ENCODE measurements at regions not wholly inside any gene's neighbourhood (a gene's known extent, or its start where the extent isn't known, plus 50 kb on each side); places are given as distances from the start of the nearest gene placed in this dataset.

DNA sequence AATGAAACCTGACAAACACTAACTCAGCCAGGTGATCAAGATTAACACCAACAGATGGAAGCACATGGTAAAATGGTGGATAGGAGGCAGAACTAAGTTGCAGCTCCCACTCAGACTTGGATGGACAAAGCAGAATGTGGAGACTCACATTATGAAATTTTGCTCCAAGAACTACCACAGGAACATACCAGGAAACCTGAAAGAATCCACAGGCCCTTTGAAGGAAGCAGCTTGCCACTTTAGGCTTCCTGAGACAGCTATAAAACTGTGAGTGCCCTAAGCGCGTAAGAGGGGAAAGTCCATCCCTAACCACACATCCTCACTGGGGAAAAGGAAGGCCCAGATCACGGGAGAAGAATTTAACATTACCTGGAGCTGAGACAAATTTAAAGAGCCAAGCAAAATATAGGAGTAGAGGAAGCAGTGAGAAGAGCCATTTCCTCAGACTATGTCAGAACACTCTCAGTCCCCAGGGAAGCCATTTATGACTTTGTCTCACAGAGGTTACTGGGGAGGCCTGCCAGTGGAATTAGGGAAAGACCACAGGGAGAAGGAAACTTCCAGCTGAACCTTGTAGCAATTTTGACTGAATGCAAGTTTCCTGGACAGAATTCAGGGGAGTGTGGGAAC, 224.5 kb downstream of the TEX13C start:
- no peak for TF ChIP-seq POLR2A (IDR thresholded peaks at IDR 0.05)
- TF ChIP-seq, protein P1, sequence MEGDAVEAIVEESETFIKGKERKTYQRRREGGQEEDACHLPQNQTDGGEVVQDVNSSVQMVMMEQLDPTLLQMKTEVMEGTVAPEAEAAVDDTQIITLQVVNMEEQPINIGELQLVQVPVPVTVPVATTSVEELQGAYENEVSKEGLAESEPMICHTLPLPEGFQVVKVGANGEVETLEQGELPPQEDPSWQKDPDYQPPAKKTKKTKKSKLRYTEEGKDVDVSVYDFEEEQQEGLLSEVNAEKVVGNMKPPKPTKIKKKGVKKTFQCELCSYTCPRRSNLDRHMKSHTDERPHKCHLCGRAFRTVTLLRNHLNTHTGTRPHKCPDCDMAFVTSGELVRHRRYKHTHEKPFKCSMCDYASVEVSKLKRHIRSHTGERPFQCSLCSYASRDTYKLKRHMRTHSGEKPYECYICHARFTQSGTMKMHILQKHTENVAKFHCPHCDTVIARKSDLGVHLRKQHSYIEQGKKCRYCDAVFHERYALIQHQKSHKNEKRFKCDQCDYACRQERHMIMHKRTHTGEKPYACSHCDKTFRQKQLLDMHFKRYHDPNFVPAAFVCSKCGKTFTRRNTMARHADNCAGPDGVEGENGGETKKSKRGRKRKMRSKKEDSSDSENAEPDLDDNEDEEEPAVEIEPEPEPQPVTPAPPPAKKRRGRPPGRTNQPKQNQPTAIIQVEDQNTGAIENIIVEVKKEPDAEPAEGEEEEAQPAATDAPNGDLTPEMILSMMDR (IDR thresholded peaks at IDR 0.05), result no peak
